Colonic mucosa (tissue), 4 donors: ENCODE measurements at regions not wholly inside any gene's neighbourhood (a gene's known extent, or its start where the extent isn't known, plus 50 kb on each side); places are given as distances from the start of the nearest gene placed in this dataset.

Source experiments
- DNase-seq: peaks from one replicate; pipeline ENCODE4 v3.0.0-alpha.2; 2020
- H3K27ac ChIP-seq: fragments of 200-600 bp; one replicate; pipeline ENCODE4 v1.8.0; 2021
- H3K27me3 ChIP-seq: fragments of 200-600 bp; one replicate; pipeline ENCODE4 v1.8.0; 2021
- H3K36me3 ChIP-seq: fragments of 200-600 bp; one replicate; pipeline ENCODE4 v1.8.0; 2021
- H3K4me1 ChIP-seq: fragments of 200-600 bp; one replicate; pipeline ENCODE4 v1.8.0; 2021; ENCODE audit warnings: mild to moderate bottlenecking
- H3K4me3 ChIP-seq: fragments of 200-600 bp; one replicate; pipeline ENCODE4 v1.8.0; 2021
- H3K9ac ChIP-seq, 2 donors: one replicate each; pipeline ENCODE4 v1.7.0; 2013; ENCODE audit warnings: control low read depth in 2 of 2, low read depth in 2 of 2, low read length in 2 of 2
- H3K9me3 ChIP-seq: fragments of 200-600 bp; one replicate; pipeline ENCODE4 v1.8.0; 2021
- intact Hi-C: fragments of 100-400 bp; cut with DNase I; formaldehyde crosslinking; loops from one replicate; pipeline ENCODE4 v1.14.1; 2022
- TF ChIP-seq, protein P1 (sequence below): fragments of 200-600 bp; IDR thresholded peaks from one replicate; pipeline ENCODE4 v1.8.0; 2022; ENCODE audit warnings: antibody characterized with exemption, mild to moderate bottlenecking
- donor health status: healthy.
- donor health status: DM: no; HTN: no; CAD: no.
- donor health status: DM: no; HTN: no; CAD: no.

GRCh38 chr2:121880283-121880682, 124.8 kb downstream of the TSN start:
- no peak overlapping the region for H3K9ac ChIP-seq
- no peaks in the 10 kb centered on the region for H3K9me3 ChIP-seq
- no peaks in the 10 kb centered on the region for H3K36me3 ChIP-seq
- TF ChIP-seq, protein P1, sequence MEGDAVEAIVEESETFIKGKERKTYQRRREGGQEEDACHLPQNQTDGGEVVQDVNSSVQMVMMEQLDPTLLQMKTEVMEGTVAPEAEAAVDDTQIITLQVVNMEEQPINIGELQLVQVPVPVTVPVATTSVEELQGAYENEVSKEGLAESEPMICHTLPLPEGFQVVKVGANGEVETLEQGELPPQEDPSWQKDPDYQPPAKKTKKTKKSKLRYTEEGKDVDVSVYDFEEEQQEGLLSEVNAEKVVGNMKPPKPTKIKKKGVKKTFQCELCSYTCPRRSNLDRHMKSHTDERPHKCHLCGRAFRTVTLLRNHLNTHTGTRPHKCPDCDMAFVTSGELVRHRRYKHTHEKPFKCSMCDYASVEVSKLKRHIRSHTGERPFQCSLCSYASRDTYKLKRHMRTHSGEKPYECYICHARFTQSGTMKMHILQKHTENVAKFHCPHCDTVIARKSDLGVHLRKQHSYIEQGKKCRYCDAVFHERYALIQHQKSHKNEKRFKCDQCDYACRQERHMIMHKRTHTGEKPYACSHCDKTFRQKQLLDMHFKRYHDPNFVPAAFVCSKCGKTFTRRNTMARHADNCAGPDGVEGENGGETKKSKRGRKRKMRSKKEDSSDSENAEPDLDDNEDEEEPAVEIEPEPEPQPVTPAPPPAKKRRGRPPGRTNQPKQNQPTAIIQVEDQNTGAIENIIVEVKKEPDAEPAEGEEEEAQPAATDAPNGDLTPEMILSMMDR: no peak
- DNase-seq: no peak
- no peaks in the 10 kb centered on the region for H3K4me1 ChIP-seq
- H3K4me3 ChIP-seq: no peak overlapping the region
- H3K27ac ChIP-seq: no peak overlapping the region
- H3K27me3 ChIP-seq: no peaks in the 10 kb centered on the region
- intact Hi-C loops: no loop called here

DNA sequence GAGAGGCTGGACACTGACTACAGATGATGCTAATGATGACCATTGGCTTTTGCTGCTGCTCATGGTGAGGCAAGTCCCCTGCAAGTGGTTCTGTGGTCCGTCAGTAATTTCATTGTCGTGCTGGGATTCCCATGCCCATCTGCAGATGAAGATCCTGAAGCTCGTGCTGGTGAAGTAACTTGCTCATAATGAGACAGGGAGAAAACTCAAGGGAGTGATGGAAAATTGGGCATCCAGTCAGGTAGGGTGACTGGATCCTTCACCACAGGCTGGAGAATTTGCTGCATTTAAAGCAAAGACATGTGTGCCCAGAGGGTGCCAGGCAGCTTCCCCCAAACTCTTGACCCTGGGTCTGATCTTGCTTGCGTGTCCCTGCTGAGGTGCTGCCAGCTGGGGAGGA, 125.6 kb downstream of the TSN start:
- no peak overlapping the region for H3K9ac ChIP-seq
- H3K4me1 ChIP-seq: no peaks in the 10 kb centered on the region
- TF ChIP-seq, protein P1: no peak
- intact Hi-C loops: no loop called here
- H3K4me3 ChIP-seq: no peak overlapping the region
- no peak overlapping the region for H3K27ac ChIP-seq
- no peak for DNase-seq
- no peaks in the 10 kb centered on the region for H3K9me3 ChIP-seq
- H3K36me3 ChIP-seq: no peaks in the 10 kb centered on the region
- H3K27me3 ChIP-seq: no peaks in the 10 kb centered on the region

GRCh38 chr2:121881950-121882349, 126.5 kb downstream of the TSN start:
- intact Hi-C loops: no loop called here
- Histone ChIP-seq H3K36me3 (no peaks in the 10 kb centered on the region), H3K9me3 (no peaks in the 10 kb centered on the region), H3K27me3 (no peaks in the 10 kb centered on the region), H3K9ac (no peak overlapping the region), H3K27ac (no peak overlapping the region), H3K4me3 (no peak overlapping the region), H3K4me1 (no peaks in the 10 kb centered on the region)
- TF ChIP-seq, protein P1: no peak
- DNase-seq: no peak

DNA sequence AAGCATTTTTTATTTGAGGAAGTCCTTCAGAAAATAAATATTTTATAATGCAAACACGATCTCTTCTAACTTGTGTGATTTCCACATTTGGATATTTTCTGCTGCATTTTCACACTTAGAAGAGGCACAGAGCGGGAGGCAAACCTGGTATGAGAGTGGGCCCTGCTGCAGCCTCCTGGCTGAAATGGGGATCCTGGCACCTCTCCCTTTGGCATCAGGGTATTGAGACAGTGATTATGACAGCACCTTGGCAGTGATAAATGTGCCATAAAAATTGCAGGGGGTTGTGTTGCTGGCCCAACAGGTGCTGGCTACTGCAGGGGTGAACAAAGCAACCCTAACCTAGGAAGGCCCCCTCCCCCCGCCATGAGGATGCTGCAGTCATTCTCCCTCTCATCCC, 128.6 kb downstream of the TSN start:
- H3K27ac ChIP-seq: no peak overlapping the region
- no peaks in the 10 kb centered on the region for H3K27me3 ChIP-seq
- H3K4me3 ChIP-seq: no peak overlapping the region
- no peak overlapping the region for H3K9ac ChIP-seq
- H3K36me3 ChIP-seq: no peaks in the 10 kb centered on the region
- no peaks in the 10 kb centered on the region for H3K4me1 ChIP-seq
- intact Hi-C loops: no loop called here
- no peaks in the 10 kb centered on the region for H3K9me3 ChIP-seq
- TF ChIP-seq, protein P1: no peak
- no peak for DNase-seq

GRCh38 chr2:121884511-121884921, 129.1 kb downstream of the TSN start:
- no peaks in the 10 kb centered on the region for H3K27me3 ChIP-seq
- no peak overlapping the region for H3K9ac ChIP-seq
- H3K27ac ChIP-seq: no peak overlapping the region
- no peaks in the 10 kb centered on the region for H3K4me1 ChIP-seq
- H3K36me3 ChIP-seq: no peaks in the 10 kb centered on the region
- intact Hi-C loops: no loop called here
- DNase-seq: no peak
- no peak overlapping the region for H3K4me3 ChIP-seq
- no peaks in the 10 kb centered on the region for H3K9me3 ChIP-seq
- TF ChIP-seq, protein P1: no peak

GRCh38 chr2:121886059-121886458, 130.6 kb downstream of the TSN start:
- Histone ChIP-seq H3K27me3 (no peaks in the 10 kb centered on the region), H3K27ac (no peak overlapping the region), H3K4me1 (no peaks in the 10 kb centered on the region), H3K9me3 (no peaks in the 10 kb centered on the region), H3K9ac (no peak overlapping the region), H3K36me3 (no peaks in the 10 kb centered on the region), H3K4me3 (no peak overlapping the region)
- intact Hi-C loops: no loop called here
- no peak for DNase-seq
- TF ChIP-seq, protein P1: no peak
